AG20443 (cell line): ENCODE measurements at regions not wholly inside any gene's neighbourhood (a gene's known extent, or its start where the extent isn't known, plus 50 kb on each side); places are given as distances from the start of the nearest gene placed in this dataset.
"Not testable (repeated sequence)": the region's sequence is repeated elsewhere in the genome, so short reads cannot be mapped to it uniquely, and the experiment has no call there.

Experiments
- DNase-seq: peaks from one replicate; pipeline ENCODE4 v3.0.0; 2012; ENCODE audit warnings: low spot score, mixed read lengths

GRCh38 chr3:106457281-106458180 lies 588.7 kb upstream of the CBLB start:
- peak; percentile 88 for DNase-seq

GRCh38 chr3:106458952-106459351 lies 590.1 kb upstream of the CBLB start:
- DNase-seq = no peak

GRCh38 chr3:106466881-106467280 lies 598.1 kb upstream of the CBLB start:
- DNase-seq = no peak

DNA sequence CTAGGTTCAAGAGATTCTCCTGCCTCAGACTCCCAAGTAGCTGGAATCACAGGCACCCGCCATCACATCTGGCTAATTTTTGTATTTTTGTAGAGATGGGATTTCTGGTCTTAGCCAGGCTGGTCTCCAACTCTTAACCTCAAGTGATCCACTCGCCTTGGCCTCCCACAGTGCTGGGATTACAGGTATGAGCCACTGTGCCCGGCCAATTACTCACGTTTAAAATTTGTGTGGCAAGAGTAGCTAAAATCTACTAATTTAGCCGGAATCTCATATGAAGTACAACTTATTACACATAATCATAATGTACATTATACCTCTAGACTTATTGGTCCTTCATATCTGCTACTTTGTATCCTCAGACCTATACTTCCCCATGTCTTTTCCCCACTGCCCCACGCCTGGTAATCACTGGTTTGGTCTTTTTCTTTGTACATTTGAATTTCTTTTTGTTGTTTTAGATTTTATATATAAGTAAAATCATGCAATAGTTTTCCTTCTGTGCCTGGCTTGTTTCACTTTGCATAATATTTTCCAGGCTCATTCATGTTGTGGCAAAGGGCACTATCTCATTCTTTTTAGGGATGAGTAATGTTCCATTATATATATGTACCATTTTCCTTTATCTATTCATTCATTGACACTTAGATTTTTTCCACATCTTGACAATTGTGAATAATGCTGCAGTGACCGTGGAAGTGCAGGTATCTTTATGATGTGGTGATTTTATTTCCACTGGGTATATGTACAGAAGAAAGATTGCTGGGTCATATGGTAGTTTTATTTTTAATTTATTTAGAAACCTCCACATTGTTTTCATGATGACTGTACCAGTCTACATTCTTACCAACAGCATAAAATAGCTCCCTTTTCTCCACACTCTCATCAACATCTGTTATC lies 605.0 kb upstream of the CBLB start:
- no peak for DNase-seq

DNA sequence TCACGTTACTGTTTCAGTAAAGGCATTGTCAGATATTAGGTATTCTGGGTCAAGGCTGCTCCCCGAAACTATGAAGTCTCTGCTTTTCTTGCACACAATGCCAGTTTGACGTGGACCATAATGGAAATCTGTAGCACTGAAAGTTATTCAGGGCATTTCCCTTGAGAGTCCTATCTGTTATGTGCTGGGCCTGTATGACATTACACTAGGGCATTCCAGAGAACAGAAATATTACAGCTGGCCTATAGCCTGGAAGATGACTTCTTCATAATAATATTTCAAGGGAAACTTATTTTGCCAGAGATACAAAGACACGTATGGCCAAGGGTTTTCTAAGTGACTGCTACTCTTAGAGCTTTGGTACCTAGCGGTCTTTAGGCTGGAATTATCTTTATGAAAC lies 613.6 kb upstream of the CBLB start:
- no peak for DNase-seq

GRCh38 chr3:106485217-106485616 lies 616.4 kb upstream of the CBLB start:
- DNase-seq = no peak

GRCh38 chr3:106485802-106486201 lies 617.0 kb upstream of the CBLB start:
- DNase-seq = no peak

DNA sequence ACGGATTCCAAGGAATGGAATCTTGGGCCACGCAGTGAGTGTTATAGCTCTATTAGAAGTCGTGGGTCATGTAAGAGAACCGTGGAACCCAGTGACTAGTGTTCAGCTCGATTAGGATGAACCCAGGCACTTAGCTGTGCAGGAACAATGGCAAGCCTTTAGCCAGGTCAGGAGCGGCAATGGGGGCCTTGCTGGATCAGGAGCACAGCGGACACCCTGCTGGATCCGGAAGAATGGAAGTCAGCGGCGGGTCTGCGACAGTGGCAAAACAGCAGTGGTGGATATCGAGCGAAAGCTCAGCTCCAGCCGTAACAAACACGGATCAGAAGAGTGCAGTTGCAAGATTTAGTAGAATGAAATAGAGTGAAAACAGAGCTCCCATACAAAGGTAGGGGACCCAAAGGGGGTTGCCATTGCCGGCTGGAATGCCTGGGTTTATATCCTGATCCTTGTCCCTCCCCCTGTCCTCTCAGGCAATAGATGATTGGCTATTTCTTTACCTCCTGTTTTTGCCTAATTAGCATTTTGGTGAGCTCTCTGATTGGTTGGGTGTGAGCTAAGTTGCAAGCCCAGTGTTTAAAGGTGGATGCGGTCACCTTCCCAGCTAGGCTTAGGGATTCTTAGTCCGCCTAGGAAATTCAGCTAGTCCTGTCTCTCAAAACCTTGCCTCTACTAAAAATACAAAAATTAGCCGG lies 618.3 kb upstream of the CBLB start:
- DNase-seq = not testable (repeated sequence)

- no peak for DNase-seq
Measured at GRCh38 chr3:106488331-106488730, 619.5 kb upstream of the CBLB start.

DNA sequence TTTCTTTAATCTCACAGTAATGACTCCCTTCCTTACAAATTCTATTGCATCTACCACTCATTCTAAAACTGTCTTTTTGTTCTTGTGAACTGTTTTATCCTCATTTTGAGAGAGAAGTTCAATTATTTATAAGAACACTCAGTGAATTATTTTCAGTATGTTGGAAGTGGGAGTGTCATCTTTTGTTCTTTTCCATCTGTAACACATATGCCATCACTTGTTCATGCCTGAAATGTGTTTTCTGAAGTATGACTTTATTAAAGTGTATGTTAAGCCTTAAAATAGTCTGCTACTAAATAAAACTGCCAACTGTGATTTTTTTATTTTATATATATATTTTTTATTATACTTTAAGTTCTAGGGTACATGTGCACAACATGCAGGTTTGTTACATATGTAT lies 623.0 kb upstream of the CBLB start:
- no peak for DNase-seq

DNA sequence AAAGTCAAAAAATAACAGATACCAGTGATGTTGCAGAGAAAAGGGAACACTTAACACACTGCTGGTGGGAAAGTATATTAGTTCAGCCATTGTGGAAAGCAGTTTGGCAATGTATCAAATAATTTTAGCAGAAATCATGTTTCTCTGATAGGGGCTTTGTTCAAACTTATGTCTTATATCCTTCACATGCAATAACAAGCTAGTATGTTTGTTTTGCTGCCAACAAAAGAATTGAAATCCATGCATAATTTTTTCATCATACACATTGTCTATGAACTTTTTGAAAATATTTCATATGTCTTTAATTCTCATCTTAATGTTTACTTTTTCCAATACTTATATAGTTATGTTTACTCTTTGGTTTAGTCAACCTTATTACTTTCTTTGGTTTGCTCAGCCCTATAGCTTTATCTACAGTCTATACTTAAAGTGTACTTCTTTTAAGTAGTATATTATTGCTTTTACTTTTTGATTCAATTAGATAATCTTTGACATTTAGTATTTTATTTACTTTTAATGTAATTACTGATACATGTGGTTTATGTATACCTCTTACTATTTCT lies 639.6 kb upstream of the CBLB start:
- DNase-seq = no peak

DNA sequence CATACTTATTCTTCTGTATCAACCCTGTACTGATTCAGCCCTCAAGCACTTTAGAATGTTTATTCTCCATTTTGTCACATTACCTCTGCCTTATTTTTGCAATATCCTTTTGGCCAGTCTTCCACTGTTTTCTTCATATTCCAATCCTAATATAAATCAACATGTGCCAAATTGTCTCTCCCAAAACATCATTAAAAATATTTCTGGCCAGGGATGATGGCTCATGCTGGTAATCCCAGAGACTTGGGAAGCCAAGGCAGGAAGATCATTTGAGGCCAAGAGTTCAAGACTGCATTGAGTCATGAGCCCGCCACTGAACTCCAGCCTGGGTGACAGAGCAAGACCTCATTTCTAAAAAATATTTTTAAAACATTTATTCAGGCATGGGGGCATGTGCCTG lies 641.4 kb upstream of the CBLB start:
- DNase-seq = peak; percentile 13

DNA sequence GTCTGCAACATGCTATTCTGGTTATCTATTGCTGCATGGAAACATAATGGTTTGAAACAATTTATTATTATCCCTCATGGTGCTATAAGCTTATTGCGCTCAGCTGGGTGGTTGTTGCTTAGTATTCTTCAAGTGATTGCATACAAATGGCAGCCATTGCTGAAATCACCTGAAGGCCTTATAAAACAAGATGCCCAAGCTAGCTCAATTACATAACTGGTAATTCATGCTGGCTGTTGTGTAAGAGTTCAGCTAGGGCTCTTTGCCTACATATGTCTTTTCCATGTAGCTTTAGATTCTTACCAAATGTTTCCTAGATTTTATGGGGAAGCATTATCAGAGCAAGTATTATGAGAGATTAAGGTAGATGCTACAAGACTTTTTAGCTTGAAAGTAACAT lies 644.0 kb upstream of the CBLB start:
- no peak for DNase-seq

DNA sequence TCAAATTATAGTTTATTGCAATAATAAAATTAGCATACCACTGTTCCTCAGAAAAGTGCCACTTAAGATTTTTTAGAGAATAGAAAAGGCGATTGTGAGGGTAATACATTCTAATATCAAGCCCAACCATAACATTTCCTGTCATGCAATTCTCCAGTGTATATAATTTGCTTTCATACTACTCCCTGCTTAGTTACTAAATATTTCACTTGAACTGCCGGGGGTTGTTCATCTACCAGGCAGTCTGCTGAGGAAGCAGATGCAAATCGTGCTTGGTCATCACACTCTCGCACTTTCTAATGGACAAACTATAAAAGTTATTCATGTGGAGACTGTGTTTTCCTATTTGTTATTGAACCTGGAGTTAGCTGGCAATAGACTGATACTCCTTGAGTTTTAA lies 645.6 kb upstream of the CBLB start:
- DNase-seq = no peak

DNA sequence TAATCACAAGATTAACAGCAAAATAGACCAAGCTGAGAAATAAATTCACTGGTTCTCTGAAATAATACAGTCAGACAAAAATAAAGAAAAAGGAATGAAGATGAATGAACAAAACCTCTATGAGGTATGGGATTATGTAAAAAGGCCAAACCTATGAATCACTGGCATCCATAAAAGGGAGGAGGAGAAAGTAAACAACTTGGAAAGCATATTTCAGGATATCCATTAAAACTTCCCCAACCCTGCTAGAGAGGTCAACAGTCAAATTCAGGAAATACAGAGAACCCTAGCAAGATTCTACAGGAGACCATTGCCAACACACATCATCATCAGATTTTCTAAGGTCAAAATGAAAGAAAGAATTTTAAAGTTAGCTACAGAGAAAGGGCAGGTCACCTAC lies 649.7 kb upstream of the CBLB start:
- no peak for DNase-seq

DNA sequence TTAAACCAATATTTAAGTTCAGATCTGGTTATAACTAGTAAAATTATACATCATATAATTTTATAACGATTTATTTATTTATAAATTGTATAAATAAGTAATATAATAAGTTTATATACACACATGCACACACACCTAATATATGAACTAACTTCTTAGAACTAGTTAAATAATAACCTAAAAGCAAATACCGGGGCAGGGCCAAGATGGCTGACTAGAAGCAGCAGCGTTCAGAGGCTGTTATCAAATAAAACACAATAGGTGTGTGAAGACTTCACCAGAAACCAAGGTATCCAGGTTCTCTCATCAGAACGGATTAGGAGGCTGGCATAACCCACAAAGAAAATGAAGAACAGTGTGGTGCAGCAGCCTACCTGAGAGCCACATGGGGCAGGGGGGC lies 653.6 kb upstream of the CBLB start:
- DNase-seq = no peak

GRCh38 chr3:106528932-106529331 lies 660.1 kb upstream of the CBLB start:
- no peak for DNase-seq

- DNase-seq = no peak
Measured at GRCh38 chr3:106529738-106530137, 660.9 kb upstream of the CBLB start.

GRCh38 chr3:106530367-106530766 lies 661.6 kb upstream of the CBLB start:
- no peak for DNase-seq

- not testable (repeated sequence) for DNase-seq
Measured at GRCh38 chr3:106531771-106532329, 663.0 kb upstream of the CBLB start.

- peak; percentile 38 for DNase-seq
Measured at GRCh38 chr3:106533093-106533787, 664.4 kb upstream of the CBLB start.
